Superior temporal gyrus (tissue), 1 donor: ENCODE measurements at regions not wholly inside any gene's neighbourhood (a gene's known extent, or its start where the extent isn't known, plus 50 kb on each side); places are given as distances from the start of the nearest gene placed in this dataset.
"Not testable (repeated sequence)": the region's sequence is repeated elsewhere in the genome, so short reads cannot be mapped to it uniquely, and the experiment has no call there.

Source experiments
- DNase-seq: peaks from one replicate; pipeline ENCODE4 v3.0.0-alpha.2; 2016; ENCODE audit errors: extremely low spot score

DNA sequence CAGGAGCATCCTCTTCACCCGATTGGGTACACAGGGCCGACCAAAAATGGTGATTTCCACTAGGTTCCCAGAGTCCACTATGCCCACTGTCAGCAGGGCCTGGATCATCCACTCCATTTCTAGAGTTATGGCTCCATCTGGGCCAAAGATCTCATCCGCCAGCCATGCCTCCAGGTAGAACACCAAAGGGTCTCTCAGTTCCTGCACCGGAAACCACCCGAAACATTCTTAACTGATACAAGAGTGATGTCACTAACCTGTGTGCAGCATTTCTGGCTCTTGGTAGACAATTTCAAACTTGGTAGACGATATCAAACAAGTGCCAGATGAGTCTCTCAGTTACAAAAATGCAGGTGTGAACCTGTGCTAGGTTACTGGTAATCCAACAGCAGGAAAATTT lies 306.1 kb downstream of the BCOR start:
- DNase-seq: no peak

DNA sequence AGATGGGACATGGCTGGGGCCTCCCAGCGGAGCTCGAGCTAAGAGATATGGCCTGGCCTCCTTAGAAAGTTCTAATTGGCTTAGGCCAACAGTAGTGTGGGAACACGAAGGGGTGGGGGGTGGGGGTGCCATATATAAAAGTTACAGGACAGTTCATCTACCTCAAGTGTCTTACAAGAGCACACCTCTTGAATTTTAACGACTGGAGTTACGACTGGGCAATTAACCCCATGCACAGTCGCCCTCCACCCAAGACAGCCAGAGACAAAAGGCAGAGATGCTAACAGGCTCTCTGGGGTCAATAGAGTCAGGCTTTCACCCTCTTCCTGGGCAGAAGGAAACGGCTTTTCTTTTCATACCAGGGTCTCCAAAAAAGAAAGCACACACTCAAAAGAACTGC lies 302.2 kb downstream of the BCOR start:
- no peak for DNase-seq

DNA sequence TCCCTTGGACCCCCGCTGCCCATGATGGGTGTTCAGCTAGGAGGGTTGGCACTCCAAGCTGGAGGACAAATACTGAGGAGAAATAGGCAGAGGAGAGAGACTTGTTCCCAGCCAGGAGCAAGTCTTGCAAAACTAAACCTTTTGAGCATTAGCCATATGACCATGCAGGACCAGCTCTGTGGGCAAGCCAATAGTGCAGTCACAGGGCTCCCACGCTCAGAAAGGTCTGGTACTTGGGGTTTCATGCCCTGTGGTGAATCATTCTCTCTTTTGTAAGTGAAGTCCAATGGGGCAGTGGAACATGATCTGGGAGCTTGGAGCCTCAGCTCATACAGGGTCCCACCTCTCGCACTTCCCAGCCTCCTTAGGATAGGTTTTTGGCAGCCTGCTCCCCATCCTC lies 300.9 kb downstream of the BCOR start:
- DNase-seq: no peak

DNA sequence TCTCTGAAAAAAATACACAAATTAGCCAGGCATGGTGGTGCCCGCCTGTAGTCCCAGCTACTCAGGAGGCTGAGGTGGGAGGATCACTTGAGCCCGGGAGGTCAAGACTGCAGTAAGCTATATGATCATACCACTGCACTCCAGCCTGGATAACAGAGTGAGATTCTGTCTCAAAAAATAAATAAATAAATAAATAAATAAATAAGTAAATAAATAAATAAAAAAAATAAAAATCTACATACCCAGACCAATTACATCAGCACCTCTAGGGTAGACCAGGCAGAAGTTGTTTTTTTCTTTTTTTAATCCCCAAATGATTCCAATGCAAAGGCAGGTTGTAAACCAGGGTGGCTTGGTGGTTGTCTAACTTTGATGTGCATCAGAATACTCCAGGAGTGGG lies 299.3 kb downstream of the BCOR start:
- not testable (repeated sequence) for DNase-seq

DNA sequence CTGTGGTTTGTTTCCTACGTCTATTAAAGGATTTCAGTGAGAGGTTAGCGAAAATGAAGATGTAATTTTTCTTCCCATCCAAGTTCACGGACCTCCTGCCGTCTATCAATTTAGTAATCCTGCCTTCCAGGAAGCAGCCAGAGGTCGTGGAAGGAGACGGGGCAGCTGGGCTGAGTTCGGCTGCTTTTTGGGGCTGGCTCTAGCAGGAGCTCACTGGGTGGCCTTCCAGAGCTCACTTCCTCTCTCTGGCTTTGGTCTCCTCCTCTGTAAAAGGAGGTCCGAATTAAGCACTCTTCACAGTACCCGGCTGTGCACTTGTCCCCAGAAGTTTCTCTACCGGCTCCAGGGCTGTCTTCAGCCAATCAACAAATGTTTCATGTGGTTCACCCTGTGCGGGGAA lies 295.4 kb downstream of the BCOR start:
- no peak for DNase-seq

DNA sequence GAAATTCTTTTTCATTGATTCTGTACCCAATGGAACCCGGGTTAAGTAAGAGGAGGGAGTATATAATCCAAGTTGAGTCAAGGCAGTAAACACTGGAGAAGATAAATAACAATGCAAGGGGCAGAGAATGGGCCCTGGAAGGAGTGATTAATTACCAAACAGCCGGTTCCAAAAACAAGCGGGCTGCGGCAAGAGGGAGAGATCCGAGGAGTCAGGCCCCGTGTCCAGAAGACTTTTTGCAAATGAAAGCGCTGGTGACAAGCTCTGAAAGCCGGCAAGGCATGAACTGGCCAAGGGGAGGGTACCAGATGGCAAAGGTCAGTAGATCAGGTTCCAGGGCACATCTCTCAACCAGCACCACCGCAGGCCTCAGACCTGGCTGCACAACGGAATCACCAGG lies 294.9 kb downstream of the BCOR start:
- DNase-seq: no peak

DNA sequence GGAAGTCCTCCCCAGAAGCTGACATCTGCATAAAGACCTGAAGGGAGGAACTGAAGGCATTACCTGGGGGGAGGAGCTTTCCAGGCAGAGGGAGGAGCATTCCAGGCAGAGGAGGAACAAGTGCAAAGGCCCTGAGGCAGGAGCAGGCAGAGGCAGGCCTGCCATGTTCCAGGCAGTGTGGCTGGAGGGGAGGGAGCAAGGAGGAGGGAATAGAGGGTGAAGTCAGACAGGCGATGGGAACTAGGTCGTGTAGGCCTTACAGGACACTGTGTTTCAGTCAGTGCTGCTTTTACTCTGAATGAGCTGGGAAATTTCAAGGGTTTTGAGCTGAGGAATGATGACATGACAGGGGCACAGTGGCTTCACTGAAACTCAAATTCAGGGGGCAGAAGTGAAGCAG lies 292.7 kb downstream of the BCOR start:
- DNase-seq: no peak

DNA sequence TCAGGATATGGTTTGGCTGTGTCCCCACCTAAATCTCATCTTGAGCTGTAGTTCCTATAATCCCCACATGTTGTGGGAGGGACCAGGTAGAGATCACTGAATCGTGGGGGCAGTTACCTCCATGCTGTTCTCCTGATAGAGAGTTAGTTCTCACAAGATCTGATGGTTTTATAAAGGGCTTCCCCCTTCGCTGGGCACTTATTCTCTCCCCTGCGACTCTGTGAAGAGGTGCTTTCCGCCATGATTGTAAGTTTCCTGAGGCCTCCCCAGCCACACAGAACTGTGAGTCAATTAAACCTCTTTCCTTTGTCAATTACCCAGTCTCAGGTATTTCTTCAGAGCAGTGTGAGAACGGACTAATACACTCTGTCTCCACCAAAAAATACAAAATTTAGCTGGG lies 291.9 kb downstream of the BCOR start:
- no peak for DNase-seq

DNA sequence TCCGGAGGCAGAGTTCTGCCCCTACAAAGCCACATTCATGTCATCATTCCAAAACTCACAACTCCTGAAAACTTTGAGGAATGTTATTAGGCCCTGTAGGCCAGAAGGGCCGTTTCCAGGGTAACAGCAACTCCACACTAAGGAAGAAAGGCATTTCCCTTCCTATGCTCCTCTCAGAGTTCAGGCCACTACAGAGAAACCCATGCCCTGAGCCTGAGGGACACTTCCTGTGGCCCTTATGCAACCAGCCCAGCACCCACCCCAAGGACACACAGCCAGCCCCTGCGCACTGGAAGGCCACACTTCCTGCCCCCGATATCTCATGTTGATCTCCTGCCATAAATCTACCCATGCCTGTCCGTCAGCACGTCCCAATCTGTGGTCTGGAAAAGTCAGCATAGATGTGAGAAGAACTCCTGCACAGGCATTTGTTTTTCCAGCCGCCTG lies 289.3 kb downstream of the BCOR start:
- DNase-seq: no peak

DNA sequence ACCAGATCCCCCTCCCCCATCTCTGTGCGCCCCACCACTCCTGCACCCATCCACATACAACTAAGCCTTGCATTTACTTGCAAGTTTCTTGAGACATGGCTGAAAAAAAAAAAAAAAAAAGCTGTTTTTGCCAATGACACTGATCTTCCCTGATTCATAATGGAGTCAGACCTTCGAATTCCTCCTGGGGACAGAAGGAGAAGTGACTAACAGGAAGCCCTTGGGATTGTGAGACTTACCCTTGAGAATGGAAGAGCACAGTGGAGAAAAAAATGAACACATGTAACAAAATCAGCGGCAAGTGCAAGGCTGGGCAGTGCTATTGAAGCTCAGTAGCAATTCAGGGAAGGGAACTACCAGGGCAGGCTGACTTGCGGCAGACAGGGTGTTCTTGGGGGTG lies 288.4 kb downstream of the BCOR start:
- no peak for DNase-seq

DNA sequence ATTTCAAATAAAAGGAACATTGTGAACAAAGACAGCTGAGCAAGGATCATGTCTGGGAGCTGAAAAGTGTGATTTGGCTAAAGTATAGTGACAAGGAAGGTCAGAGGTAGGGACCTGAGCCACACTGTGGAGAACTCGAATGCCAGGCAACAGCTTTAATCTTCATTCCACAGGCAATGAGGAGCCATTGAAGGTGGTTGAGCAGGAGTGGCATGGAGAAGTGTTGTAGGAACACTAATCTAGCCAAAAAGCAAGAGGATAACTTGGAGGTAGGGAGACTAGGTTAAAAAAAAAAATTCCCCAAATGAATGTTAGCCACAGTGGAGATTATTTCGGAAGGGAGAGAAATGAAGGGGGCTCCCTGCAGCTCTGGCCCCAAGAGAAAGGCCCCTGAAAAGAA lies 286.9 kb downstream of the BCOR start:
- DNase-seq: no peak

DNA sequence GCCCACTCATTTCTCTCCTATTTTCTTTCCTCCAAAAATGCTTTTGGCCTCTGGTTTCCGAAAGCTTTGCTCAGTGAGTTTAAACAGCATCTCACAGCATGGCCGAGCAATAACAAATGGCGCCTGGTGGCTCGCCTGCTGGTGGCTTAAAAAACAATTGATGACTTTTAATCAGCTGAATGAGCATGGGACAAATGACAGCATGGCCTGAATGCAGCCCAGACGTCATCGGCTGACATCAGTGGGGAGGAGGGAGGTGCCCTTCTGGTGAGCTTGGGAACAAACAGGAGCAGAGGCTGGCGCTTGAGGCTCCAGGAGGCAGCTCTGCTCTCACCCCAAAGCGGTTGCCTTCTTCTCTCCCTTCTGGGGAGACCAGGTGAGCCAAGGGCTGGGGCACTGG lies 286.4 kb downstream of the BCOR start:
- DNase-seq: peak; percentile 69

DNA sequence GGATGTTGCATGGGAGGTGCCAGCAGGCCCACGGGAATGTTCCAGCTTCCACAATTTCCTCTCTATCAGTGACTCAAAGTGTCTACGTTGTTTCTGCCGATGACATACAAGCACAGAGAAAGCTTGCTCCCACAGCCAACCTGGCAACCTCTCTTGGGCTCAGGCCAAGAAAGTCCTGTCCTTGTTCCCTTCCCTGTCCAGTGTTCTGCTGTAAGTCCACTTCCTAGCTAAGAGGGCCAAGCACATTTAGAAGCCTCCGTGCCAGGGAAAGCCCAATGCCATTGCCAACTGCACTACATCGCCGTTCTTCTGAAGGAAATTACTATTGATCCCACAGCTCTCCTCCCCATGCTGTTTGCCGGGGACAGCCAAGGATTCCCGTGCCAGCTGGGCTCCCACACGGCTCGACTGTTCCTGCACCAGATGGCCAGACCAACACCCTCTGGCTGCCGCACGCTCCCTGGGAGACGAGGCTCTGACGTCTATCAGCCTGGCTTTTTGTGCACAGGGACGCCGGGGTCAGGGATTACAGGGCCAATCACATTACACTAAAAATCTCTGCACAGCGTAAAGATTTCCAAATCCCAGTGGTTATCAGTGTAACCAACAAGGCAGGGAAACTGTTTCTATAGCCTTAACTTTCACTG lies 284.0 kb downstream of the BCOR start:
- DNase-seq: peak; percentile 57

DNA sequence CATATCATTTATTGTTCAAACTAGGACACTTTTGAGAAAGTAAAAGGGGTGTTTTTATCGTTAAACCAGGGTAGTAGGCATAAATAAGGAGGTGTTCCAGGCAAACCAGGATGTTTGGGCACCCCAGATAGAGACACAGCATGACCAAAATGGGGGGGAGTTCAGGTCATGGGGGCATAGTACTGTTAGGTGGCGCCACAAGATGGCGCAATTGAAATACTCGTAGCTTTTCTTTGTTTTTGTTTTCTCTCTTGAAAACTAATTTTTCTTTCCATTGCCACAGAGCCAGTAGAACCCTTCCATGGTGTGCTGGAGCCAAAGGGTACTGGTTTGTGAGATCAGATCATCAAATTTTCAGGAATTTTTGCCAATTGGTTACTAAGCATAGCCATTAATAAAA lies 283.4 kb downstream of the BCOR start:
- DNase-seq: peak; percentile 36

DNA sequence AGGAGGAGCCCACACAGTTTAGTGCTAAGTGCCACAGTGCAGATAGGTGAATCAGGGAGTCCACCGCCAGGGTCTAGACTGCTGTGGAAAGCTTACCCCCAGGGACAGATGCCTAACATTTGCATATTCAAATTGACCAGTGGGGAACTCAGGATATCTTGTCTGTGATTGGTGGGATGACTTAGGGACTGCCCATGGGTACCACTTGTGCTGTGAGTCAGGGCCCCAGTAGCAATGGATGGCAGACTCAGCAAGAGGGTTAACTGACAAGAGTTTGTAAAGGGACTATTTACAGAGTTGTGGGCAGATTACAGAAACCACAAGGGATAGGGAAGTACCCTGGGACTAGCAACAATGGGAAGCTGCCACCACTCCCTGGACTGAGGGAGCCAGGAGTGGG lies 282.1 kb downstream of the BCOR start:
- no peak for DNase-seq

DNA sequence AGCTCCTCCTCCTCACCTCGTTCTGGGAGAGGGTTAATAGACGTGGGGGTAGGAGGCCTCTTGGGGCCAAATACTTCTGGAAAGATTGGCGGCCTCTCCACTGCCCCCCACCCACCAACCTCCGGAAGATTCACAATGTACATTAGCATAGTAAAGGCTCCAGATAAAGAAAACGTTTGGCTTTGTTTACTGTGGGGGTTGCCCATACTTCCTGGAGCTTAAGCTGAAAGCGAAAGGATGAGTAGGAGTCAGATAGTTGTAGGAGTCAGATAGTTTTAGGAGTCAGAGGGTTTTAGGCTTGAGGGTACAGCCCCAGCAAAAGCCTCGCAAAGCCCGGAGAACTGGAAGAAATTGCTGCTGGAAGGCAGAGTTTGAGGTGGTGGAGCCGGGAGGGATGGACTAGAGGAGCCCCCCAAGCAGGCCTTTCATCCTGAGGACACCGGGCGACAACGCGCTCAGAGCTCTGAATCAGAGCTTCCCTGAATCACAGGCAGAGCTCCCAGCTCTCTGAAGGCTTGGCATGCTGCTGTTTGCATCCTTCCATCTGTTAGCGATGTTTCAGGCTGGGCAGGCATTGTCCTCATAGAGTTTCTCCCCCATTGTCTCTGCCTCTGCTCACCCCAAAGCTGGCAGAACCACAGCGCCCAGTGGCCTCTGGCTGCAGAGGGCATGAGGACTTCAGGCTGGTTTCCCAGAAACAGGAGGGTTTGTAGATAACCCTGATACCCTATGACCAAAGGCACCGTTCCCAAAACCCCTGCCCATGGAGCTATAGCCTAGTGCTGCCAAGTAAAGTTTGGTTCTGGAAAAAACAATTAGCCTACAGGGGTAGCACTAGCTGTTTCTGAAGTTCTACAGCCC lies 280.7 kb downstream of the BCOR start:
- peak; percentile 62 for DNase-seq

DNA sequence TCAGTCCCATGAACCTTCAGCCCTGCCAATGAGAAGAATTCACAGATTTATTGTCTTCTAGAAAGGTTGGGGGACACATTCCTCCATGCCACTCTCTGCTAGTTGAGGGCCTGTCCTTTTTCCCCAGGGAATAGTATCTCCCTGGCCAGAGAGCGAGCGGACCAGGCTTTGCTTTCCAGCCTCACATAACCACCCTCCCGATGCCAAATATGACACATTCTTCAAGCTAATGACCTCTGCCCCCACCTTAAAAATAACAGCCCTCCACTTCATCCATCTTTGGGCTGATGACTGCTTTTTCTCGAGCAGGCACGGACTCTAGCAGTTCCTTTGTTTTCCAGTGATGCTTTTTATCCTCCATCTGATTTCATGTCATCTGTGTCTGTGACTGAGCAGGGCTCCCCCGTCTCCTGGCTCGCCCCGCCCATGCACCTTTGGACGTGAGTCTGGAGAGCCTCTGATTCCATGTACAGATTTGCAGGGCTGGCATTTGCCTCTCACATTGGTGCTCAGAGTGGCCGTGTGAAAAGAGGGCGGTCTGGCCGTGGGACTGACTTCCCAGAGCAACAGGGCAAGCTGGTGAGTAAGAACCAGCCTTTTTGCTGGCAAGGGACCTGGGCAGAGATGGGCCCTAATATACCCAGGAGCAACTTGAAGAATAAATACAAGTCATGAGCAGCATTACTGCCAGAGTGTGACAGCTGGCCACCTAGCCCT lies 279.8 kb downstream of the BCOR start:
- DNase-seq: no peak

DNA sequence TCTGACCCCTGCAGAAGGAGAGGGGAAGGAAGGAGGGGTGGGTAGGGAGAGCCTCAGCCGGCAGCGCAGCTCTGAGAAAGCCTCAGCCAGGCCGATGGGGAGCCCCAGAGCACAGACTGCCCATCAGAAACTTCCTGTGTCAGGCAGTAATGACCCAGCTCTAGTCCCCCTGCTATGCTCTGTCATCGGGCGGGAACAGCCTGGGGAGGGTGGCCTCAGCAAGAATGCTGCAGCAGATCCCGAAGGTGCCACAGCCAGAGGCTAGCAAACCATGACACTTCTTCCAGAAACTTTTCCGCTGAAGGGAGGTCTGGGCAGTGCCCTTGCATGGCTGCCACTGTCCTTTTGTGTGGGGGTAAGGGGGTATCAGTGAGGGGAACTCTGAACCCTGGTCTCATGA lies 279.0 kb downstream of the BCOR start:
- no peak for DNase-seq

DNA sequence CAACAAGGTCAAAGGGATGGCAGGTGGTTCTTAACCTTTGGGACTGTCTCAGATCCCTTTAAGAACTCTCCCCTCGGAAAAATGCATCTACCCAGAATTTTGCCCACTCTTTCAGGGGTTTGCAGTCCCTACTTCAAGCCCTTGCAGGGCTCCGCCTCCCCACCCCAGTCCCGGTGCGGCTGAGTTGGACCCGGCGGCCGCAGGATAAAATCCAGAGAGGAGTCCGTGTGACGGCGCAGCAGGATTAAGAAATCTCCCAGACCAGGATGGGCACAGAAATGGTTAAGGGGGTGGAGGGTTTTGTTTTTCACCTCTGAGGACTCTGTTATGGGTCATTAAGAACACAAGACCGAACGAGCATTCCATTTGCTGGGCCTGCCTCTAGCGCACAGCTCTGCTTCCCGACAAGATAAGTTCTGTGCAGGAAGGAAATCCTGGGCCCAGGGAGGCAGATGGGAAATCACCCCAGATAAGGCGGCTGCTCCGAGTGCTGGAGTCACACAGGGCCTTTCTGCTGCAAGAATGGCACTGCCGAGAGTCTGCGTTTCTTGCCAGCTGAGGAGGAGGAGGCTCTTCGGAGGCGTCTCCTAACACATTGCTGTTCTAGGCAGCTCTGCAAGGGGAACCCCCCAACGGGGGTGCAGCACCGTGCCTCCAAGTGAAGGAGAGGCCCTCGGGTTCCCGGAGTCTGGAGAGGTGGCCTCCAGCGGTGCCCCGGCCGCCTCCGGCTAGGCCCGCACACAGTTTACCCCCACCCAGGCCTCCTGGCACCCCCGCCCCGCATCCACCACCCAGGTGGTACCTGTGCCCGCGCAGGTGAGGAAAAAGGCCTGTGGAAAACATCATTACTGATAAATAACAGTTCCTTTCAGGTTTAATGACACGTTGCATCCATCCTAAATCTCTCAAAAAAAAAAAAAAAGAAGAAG lies 277.6 kb downstream of the BCOR start:
- no peak for DNase-seq

DNA sequence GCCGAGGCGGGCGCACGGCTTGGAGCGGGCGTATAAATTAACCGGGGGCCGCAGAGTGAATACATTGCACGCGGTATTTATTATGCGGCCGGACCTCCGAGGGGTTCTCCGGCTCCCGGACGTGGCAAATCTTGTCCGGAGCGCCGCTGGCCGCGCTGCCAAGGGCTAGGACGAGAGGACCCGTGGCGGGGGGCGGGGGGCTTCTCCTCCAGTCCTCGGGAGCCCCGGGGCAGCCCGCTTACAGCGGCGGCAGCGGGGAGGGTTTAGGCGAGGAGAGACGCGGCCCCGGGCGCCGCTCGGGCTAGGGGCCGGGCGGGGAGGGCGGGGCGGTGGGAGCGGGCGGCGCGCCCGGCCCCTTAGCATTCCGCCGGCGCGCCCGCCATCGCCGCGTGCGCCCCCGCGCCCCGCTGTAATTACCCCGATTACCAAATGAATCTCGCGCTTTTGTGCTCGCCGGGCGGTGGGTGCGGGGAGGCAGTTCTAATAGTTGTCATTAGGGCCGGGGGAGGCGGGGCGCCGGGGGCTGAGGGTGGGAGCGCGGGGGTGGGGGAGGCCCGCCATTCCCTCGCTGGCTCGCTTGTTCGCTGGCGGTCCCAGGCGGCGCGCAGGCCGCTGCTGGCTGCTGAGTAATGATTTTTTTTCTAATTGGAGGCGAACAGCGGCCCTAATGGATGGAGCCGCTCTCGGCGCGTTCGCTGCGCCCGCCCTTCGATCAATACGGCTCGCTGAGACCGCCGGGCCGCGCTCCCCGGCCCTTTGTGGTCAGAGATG lies 276.6 kb downstream of the BCOR start:
- no peak for DNase-seq

DNA sequence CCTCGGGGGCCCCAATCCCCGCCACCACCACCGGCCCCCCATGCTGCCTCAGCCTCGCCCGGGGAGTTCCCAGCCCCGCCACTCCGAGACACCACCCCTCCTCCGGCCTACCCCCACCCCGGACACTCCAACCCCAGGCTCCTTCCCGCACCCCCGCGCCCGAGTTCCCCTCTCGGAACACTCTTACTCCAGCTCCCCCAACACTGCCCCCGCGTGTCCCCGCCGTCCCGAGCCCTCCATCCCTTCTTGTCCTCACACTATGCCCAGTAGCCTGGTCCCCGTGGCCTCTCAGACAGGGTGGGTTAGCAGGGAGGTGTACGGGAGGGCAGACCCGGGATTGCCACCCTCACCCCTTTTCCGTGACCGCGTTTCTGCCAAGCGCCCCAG lies 276.1 kb downstream of the BCOR start:
- no peak for DNase-seq
